ENCODE measurements at regions not wholly inside any gene's neighbourhood (a gene's known extent, or its start where the extent isn't known, plus 50 kb on each side); places are given as distances from the start of the nearest gene placed in this dataset.
A peak's percentile ranks its signal among the peaks of the same experiment; 100 is the strongest.

DNA sequence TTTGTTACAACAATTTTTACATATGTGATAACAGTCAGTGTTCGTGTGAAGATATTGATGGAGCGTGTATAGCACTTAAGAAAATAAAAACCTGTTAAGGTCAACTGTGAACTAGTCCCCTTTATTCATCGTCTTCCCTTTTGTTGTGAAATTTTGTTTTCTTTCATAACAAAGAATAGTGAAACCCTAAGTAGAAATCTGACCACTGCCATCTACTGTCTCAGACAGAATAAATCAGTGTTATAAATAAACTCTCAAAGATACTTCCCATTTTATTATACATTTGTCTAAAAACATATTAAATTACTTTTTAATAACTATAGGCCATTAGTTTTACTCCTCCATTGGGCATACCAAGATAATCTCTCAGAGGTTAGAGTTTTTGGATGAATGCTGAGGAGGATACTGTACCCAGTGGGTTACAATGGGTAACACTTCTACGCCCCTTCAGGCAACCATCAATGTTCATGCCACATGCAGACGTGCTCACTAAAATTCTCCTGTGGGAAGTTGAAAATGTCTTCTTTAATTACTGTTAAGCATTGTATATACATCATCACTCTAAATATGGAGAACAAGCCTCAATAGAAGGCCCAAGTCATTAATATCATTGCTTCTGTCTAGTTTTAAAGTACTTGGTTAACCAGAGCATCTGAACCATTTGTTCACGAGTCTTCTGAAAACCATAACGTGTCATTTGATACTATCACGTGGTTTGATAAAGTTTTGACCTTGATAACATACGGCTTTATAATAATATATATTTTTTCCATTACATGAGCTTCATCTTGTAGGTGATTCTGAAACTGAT is 171.2 kb downstream of the TMA16 start:
- no peak overlapping the region for H3K4me3 ChIP-seq (ENCODE audit: low read depth, low read length)
- DNase-seq (ENCODE audit: low read depth) = peak; percentile 23
- TF ChIP-seq, protein P1, sequence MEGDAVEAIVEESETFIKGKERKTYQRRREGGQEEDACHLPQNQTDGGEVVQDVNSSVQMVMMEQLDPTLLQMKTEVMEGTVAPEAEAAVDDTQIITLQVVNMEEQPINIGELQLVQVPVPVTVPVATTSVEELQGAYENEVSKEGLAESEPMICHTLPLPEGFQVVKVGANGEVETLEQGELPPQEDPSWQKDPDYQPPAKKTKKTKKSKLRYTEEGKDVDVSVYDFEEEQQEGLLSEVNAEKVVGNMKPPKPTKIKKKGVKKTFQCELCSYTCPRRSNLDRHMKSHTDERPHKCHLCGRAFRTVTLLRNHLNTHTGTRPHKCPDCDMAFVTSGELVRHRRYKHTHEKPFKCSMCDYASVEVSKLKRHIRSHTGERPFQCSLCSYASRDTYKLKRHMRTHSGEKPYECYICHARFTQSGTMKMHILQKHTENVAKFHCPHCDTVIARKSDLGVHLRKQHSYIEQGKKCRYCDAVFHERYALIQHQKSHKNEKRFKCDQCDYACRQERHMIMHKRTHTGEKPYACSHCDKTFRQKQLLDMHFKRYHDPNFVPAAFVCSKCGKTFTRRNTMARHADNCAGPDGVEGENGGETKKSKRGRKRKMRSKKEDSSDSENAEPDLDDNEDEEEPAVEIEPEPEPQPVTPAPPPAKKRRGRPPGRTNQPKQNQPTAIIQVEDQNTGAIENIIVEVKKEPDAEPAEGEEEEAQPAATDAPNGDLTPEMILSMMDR (conservative IDR thresholded peaks at IDR 0.05; ENCODE audit: low read depth, low read length) = no peak

DNA sequence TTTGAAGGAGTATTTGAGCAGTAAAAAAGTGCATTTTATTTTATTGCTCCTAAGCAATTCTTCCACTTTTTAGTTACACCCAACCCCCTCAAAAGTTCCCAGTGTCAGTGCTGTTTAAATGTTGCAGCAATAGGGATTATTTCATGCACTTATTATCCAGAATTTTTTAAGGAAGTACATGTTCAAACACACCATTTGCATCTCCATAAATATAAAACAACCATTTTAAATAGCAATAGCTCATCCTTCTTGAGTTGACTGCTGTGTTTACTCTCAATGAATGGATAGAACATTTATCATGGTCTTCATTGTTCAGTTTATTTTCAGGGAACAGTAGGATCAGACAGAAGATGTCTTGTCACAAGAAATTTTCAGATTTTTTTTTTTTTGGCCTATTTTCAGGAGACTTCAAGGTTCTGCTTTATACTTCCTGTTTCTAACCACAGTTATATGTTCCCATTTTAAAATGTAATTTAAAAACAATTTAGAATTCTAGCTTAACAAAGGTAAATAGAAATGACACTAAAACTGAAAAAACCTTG is 171.9 kb downstream of the TMA16 start:
- no peak overlapping the region for H3K4me3 ChIP-seq (ENCODE audit: low read depth, low read length)
- TF ChIP-seq, protein P1 (conservative IDR thresholded peaks at IDR 0.05; ENCODE audit: low read depth, low read length) = no peak
- DNase-seq (ENCODE audit: low read depth) = no peak

DNA sequence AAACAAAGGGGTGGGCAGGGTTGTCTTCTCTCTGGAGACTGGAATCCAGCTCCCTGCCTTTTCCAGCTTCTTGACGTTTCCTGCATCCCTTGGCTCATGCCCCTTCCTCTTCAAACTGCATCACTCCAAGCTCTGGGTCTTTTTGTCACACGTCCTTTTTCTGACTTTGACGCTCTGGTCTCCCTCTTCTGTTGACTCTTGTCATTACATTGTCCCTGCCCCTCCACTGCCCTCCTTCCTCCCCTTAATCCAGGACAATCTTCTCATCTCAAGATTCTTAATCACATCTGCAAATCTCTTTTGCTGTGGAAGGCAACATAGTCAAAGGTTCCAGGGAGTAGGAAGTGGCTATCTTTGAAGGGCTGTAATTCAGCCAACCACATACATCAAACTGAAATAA is 178.3 kb downstream of the TMA16 start:
- DNase-seq (ENCODE audit: low read depth) = no peak
- H3K4me3 ChIP-seq (ENCODE audit: low read depth, low read length) = no peak overlapping the region
- TF ChIP-seq, protein P1 (conservative IDR thresholded peaks at IDR 0.05; ENCODE audit: low read depth, low read length) = no peak

DNA sequence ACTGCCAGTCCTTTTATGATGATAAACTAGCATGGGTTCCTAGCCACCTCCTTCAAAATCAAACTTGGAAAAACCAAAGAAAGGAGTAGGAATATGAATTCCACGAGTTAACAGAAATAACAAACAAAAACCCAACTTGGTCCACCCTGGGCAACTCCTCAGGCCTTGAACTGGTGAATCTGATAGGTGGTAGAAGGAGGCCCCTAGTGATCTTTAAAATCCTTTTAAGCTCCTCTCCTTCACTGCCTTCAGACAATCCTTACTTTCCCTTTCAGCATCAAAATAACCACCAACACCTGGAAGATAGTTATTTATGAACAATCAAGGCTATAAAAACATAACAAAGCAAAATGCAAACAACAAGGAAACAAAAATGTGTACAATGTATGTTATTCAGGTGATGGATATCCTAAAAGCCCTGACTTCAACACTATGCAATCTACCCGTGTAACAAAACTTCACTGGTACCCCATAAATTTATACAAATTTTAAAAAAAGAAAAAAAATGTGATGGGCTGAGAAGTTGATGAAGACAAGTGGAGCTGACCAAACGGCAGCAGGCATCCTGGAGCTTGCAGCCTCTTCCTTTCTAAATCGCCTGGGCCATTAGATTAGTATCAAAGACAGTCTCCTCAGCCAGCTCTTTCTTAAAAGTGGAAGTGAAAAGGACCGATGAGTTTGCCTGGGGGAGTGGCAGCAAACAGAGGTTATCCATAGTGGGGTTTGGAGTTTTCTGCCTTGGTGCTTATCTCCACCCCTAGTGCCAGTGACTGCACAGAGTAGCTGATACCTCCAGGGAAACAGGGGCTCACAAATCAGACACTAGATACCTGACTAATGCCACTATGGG is 179.6 kb downstream of the TMA16 start:
- TF ChIP-seq, protein P1 (conservative IDR thresholded peaks at IDR 0.05; ENCODE audit: low read depth, low read length) = no peak
- no peak for DNase-seq (ENCODE audit: low read depth)
- no peak overlapping the region for H3K4me3 ChIP-seq (ENCODE audit: low read depth, low read length)

DNA sequence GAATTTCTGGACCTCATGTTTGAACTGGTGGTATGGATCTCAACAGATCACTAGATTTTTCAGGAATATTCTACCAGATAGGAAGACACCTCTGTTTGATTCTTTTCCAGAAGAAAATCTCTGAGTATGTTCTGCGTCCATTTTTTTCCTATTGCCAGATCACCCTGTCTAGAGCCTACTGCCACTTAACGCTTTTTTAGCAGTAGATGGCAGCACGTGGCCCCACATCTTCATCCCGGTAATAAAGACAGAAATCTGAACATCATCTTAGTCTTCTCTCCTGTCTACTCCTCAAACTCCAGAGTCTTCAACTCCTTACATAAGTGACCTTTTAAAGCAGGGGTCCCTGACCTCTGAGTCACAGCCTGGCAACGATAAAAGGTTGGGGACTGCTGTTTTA is 184.7 kb downstream of the TMA16 start:
- TF ChIP-seq, protein P1 (conservative IDR thresholded peaks at IDR 0.05; ENCODE audit: low read depth, low read length) = peak; percentile 59
- peak; percentile 59 for DNase-seq (ENCODE audit: low read depth)
- no peak overlapping the region for H3K4me3 ChIP-seq (ENCODE audit: low read depth, low read length)

DNA sequence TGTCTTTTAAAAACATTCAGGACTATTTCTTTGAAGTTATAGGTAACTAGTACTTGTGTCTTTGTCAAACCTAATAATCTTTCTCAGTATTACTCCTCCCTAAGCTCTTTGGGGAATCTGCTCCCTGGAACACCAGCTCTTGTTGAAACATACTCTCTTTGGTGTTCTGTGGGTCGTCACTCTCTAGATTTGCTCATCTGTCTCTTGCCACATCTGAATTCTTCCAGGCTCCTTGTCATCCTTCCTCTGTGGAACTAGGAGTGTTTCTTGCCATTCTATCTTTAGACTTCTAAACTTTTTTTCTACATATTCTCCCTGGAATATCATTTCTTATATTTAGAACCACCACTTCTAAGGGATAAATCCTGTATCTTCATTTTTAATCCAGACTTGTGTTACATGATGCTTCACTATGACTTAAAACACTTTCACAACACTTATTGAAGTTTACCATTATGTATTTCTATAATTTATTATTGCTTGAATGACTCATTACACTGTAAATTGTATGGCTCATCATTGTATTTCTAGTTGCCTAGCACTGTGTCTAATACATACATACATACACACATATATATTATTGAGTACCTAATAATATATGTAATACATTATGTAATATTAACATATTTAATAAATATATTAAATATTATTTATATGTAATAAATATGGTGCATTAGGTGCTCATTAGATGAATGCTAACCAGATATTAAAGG is 186.1 kb downstream of the TMA16 start:
- no peak for DNase-seq (ENCODE audit: low read depth)
- TF ChIP-seq, protein P1 (conservative IDR thresholded peaks at IDR 0.05; ENCODE audit: low read depth, low read length) = no peak
- H3K4me3 ChIP-seq (ENCODE audit: low read depth, low read length) = no peak overlapping the region
